ENCODE measurements at regions not wholly inside any gene's neighbourhood (a gene's known extent, or its start where the extent isn't known, plus 50 kb on each side); places are given as distances from the start of the nearest gene placed in this dataset.

DNA sequence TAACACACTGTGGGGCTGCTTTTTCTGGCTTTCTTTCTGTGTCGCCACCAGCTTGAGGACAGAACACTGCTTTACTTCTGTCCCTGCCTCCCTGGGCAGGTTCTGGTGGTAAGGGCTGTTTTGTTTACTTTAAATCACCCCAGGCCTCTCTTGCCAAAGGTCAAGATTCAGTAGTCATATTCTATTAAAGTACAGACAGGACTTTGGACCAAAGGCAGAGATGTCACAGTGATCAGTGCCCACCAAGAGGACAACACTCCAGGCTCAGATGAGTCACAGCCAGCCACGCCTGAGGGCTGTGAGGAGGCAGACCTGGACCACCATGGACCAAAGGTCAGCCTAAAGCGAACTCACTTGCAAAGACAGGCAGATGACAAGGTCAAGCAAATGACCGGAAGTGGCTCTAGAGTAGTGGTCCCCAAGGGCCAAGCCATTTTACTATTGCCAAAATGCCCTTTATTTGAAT lies 200.0 kb downstream of the RHOU start:
- Mint-ChIP-seq H3K27me3 (ENCODE audit: insufficient read depth) (peaks cover 13% of the 10 kb centered on the region), H3K36me3 (ENCODE audit: low read depth) (no peaks in the 10 kb centered on the region), H3K4me1 (ENCODE audit: low read depth) (peaks cover 15% of the 10 kb centered on the region), H3K4me3 (no peak overlapping the region), H3K9me3 (no peaks in the 10 kb centered on the region), H3K27ac (no peak overlapping the region)
- no peak for DNase-seq (ENCODE audit: low spot score)
- intact Hi-C loops (cut with micrococcal nuclease), result no loop called here

GRCh38 chr1:228935855-228936727 lies 200.8 kb downstream of the RHOU start:
- Mint-ChIP-seq H3K27ac (no peak overlapping the region), H3K36me3 (ENCODE audit: low read depth) (no peaks in the 10 kb centered on the region), H3K4me1 (ENCODE audit: low read depth) (peaks cover 15% of the 10 kb centered on the region), H3K4me3 (no peak overlapping the region), H3K27me3 (ENCODE audit: insufficient read depth) (peaks cover 11% of the 10 kb centered on the region), H3K9me3 (no peaks in the 10 kb centered on the region)
- intact Hi-C loops (cut with micrococcal nuclease), result no loop called here
- no peak for DNase-seq (ENCODE audit: low spot score)

DNA sequence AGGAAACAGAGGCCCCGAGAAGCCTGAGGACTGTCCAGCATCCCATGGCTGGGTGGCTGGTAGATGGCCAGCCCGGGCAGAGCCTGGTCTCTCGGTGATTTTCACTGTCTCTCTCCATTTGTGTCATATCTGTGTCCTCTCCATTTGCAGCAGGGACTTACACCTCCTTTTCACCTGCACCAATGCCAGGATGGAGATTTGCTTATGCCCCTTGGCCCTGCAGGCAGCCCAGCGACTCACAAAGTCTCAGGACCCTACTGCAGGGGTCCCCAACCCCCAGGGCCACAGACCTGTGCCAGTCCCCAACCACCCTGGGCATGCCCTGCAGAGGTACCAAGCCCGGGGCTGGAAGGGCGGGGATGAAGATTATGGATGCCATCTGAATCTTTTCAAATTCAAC lies 201.6 kb downstream of the RHOU start:
- no peaks in the 10 kb centered on the region for H3K9me3 Mint-ChIP-seq
- no peak overlapping the region for H3K27ac Mint-ChIP-seq
- DNase-seq (ENCODE audit: low spot score), result no peak
- peaks cover 15% of the 10 kb centered on the region for H3K4me1 Mint-ChIP-seq (ENCODE audit: low read depth)
- H3K27me3 Mint-ChIP-seq (ENCODE audit: insufficient read depth), result peaks cover 8% of the 10 kb centered on the region
- no peak overlapping the region for H3K4me3 Mint-ChIP-seq
- no peaks in the 10 kb centered on the region for H3K36me3 Mint-ChIP-seq (ENCODE audit: low read depth)
- intact Hi-C loops (cut with micrococcal nuclease), result no loop called here

DNA sequence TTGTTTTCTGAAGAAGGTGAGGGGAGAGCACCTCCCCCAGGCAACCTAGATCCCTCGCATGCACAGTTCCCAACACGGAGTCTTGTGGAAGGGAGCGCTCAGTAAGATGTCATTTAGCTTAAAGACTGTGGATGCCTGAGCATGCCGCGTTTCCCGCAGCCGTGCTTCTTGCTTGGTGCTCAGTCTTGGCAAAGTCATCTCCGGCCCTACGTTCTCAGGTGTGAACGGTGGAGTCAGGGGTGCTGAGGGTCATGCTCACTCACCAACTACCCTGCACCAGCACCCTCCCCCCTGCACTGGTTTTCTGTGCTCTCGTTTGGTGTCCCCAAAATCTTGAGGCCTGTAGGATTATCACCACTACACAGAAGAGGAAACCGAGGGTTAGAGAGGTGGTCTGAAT lies 202.1 kb downstream of the RHOU start:
- H3K4me1 Mint-ChIP-seq (ENCODE audit: low read depth), result peaks cover 15% of the 10 kb centered on the region
- no peak overlapping the region for H3K27ac Mint-ChIP-seq
- peaks cover 6% of the 10 kb centered on the region for H3K27me3 Mint-ChIP-seq (ENCODE audit: insufficient read depth)
- intact Hi-C loops (cut with micrococcal nuclease), result no loop called here
- no peaks in the 10 kb centered on the region for H3K36me3 Mint-ChIP-seq (ENCODE audit: low read depth)
- H3K9me3 Mint-ChIP-seq, result no peaks in the 10 kb centered on the region
- no peak overlapping the region for H3K4me3 Mint-ChIP-seq
- DNase-seq (ENCODE audit: low spot score), result no peak

- peaks cover 6% of the 10 kb centered on the region for H3K27me3 Mint-ChIP-seq (ENCODE audit: insufficient read depth)
- H3K4me1 Mint-ChIP-seq (ENCODE audit: low read depth), result peaks cover 15% of the 10 kb centered on the region
- no peak overlapping the region for H3K4me3 Mint-ChIP-seq
- H3K36me3 Mint-ChIP-seq (ENCODE audit: low read depth), result no peaks in the 10 kb centered on the region
- DNase-seq (ENCODE audit: low spot score), result no peak
- intact Hi-C loops (cut with micrococcal nuclease), result no loop called here
- H3K9me3 Mint-ChIP-seq, result no peaks in the 10 kb centered on the region
- H3K27ac Mint-ChIP-seq, result no peak overlapping the region
Measured at GRCh38 chr1:228937851-228938536, 202.7 kb downstream of the RHOU start.

DNA sequence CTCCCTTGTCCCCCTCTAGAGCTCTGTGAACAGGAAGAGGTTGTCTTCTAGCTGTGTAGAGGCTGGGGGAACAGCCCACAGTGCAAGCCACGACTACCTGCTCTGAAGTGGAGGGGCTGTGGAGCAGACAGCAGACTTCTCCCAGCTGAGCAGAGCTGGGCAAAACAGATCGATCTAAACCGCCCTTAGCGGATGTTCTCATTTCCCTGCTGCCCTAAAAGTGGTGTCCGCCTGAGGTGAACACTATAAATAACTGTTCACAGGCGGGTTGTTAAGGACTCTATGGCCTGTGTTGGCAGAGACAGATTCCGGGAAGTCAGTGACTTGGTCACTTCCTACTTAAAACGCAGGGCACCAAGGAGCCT lies 203.2 kb downstream of the RHOU start:
- Mint-ChIP-seq H3K27me3 (ENCODE audit: insufficient read depth) (peaks cover 6% of the 10 kb centered on the region), H3K4me3 (no peak overlapping the region), H3K36me3 (ENCODE audit: low read depth) (no peaks in the 10 kb centered on the region), H3K9me3 (no peaks in the 10 kb centered on the region), H3K4me1 (ENCODE audit: low read depth) (peaks cover 15% of the 10 kb centered on the region), H3K27ac (no peak overlapping the region)
- intact Hi-C loops (cut with micrococcal nuclease), result no loop called here
- no peak for DNase-seq (ENCODE audit: low spot score)

DNA sequence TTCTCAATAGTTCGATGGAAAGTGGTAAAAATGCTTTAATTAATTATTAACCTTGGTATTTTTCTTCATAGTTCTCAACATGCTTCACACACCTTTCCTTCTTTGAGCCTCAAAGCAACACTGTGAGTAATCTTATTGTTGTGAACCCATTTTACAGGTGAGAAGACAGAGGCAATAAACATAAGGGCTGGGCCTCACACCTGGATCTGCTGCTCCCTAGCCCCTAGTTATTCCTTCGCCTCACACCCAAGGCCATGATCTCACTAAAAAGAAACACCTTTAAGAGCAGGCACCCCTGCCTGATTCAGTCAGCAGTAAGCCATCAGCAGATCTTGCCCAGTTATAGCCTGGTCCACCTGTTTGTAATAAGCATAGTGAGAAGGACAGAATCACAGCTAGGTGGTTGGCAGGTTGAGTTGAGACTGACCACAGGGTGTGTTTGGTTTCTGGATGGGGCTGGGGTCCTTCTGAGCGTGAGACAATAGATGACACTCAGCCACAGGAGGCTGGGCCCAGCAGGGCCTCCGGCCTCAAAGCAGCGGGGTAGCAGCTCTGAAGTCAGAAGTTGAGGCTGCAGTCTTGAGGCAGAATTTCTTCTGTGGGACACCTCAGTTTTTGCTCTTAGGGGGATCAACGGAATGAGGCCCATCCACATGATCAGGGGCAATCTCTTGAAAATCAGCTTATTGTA lies 203.9 kb downstream of the RHOU start:
- H3K4me1 Mint-ChIP-seq (ENCODE audit: low read depth), result peaks cover 15% of the 10 kb centered on the region
- H3K9me3 Mint-ChIP-seq, result no peaks in the 10 kb centered on the region
- H3K27me3 Mint-ChIP-seq (ENCODE audit: insufficient read depth), result peaks cover 6% of the 10 kb centered on the region
- no peaks in the 10 kb centered on the region for H3K36me3 Mint-ChIP-seq (ENCODE audit: low read depth)
- no peak overlapping the region for H3K4me3 Mint-ChIP-seq
- H3K27ac Mint-ChIP-seq, result no peak overlapping the region
- no peak for DNase-seq (ENCODE audit: low spot score)
- intact Hi-C loops (cut with micrococcal nuclease), result no loop called here

DNA sequence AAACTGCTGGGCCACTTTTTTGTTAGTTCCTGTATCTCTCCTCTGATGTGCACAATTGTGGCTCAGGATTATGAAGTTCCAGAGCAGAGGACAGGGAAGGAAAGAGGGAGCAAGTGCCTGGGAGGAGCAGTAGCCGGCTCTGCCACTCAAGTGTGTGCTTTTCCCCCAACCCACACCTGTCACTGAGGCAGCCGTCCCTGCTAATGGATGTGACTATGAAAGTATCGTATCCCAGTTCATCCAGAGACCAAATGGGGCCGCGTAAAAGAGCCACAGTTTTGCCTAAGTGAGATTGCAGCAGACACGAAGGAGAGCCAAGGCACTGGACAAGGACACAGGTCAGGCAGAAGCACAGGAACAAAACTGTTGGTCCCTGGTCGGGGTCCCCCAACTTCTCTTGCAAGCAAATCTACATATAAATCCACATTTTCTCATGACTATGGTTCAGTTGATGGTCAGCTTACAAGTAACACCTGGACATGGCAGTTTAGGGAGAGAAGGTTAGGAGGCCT lies 204.7 kb downstream of the RHOU start:
- intact Hi-C loops (cut with micrococcal nuclease), result no loop called here
- H3K36me3 Mint-ChIP-seq (ENCODE audit: low read depth), result no peaks in the 10 kb centered on the region
- no peak overlapping the region for H3K4me3 Mint-ChIP-seq
- no peak for DNase-seq (ENCODE audit: low spot score)
- no peak overlapping the region for H3K27ac Mint-ChIP-seq
- H3K27me3 Mint-ChIP-seq (ENCODE audit: insufficient read depth), result peaks cover 4% of the 10 kb centered on the region
- H3K4me1 Mint-ChIP-seq (ENCODE audit: low read depth), result peaks cover 15% of the 10 kb centered on the region
- no peaks in the 10 kb centered on the region for H3K9me3 Mint-ChIP-seq

DNA sequence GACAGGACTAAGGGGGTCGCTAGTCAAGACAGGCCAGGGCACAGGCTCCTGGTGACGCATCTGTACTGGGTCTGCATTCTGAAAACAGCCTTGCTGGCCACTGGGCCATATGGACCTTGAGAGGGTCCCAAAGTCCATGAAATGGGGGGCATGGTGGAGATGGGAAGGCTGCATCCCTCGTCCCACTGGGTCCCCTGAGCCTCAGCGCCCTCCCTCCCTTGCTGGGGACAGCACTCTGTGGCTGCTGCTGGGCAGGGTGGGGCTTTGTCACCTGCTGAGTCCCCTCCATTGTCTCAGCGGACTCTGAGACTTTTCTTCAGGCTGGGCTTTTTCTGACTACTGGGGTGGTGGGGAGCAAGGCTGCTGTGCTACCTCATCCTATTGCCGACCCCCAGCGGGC lies 205.2 kb downstream of the RHOU start:
- no peak overlapping the region for H3K4me3 Mint-ChIP-seq
- peaks cover 4% of the 10 kb centered on the region for H3K27me3 Mint-ChIP-seq (ENCODE audit: insufficient read depth)
- intact Hi-C loops (cut with micrococcal nuclease), result no loop called here
- peaks cover 15% of the 10 kb centered on the region for H3K4me1 Mint-ChIP-seq (ENCODE audit: low read depth)
- H3K36me3 Mint-ChIP-seq (ENCODE audit: low read depth), result no peaks in the 10 kb centered on the region
- H3K9me3 Mint-ChIP-seq, result no peaks in the 10 kb centered on the region
- no peak for DNase-seq (ENCODE audit: low spot score)
- no peak overlapping the region for H3K27ac Mint-ChIP-seq

DNA sequence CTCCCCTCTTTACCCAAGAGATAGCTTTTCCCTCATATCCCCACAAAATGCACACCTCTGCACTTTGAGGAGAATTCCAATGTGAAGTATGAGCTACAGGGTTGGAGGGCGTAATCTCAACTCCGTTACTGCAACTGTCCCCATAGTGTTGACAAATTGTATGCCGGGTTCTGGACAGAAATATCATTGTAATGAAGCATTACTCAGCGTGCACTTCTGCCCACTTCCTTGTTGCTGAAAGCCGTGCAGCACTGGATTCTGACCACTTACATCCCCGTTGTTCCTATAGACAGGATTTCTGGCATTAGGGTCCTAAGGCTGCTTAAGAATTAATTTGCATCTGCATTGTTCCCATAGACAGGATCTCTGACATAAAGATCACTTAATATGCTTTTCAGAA lies 205.6 kb downstream of the RHOU start:
- Mint-ChIP-seq H3K36me3 (ENCODE audit: low read depth) (no peaks in the 10 kb centered on the region), H3K27ac (no peak overlapping the region), H3K27me3 (ENCODE audit: insufficient read depth) (peaks cover 2% of the 10 kb centered on the region), H3K4me3 (no peak overlapping the region), H3K9me3 (no peaks in the 10 kb centered on the region), H3K4me1 (ENCODE audit: low read depth) (peaks cover 15% of the 10 kb centered on the region)
- intact Hi-C loops (cut with micrococcal nuclease), result no loop called here
- DNase-seq (ENCODE audit: low spot score), result no peak

- peaks cover 9% of the 10 kb centered on the region for H3K4me1 Mint-ChIP-seq (ENCODE audit: low read depth)
- peaks cover 2% of the 10 kb centered on the region for H3K27me3 Mint-ChIP-seq (ENCODE audit: insufficient read depth)
- no peaks in the 10 kb centered on the region for H3K36me3 Mint-ChIP-seq (ENCODE audit: low read depth)
- no peaks in the 10 kb centered on the region for H3K9me3 Mint-ChIP-seq
- intact Hi-C loops (cut with micrococcal nuclease), result no loop called here
- no peak overlapping the region for H3K27ac Mint-ChIP-seq
- no peak overlapping the region for H3K4me3 Mint-ChIP-seq
- DNase-seq (ENCODE audit: low spot score), result no peak
Measured at GRCh38 chr1:228941666-228942065, 206.4 kb downstream of the RHOU start.

DNA sequence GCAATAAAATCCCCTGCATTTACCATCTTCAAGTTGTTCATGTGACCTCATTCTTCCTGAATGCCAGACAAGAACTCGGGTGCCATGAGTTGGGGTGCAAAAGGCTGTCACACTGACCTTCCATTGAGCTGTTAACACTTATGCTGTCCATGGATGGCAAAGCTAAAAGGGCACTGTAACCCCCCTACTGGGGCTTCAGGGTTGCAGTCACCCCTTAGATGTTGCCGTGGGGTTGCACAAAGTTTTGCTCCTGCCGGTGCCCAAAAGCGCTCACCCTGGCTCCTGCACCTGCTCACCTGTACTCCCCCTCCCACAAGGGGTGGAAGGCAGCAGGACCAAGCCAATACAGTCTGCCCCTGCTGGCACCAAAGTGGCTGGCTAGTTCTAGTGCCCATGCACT lies 208.2 kb downstream of the RHOU start:
- no peaks in the 10 kb centered on the region for H3K36me3 Mint-ChIP-seq (ENCODE audit: low read depth)
- intact Hi-C loops (cut with micrococcal nuclease), result no loop called here
- no peak overlapping the region for H3K4me3 Mint-ChIP-seq
- no peaks in the 10 kb centered on the region for H3K9me3 Mint-ChIP-seq
- H3K27ac Mint-ChIP-seq, result no peak overlapping the region
- DNase-seq (ENCODE audit: low spot score), result no peak
- H3K4me1 Mint-ChIP-seq (ENCODE audit: low read depth), result peaks cover 3% of the 10 kb centered on the region
- peaks cover 2% of the 10 kb centered on the region for H3K27me3 Mint-ChIP-seq (ENCODE audit: insufficient read depth)

GRCh38 chr1:228944296-228944695 lies 209.0 kb downstream of the RHOU start:
- Mint-ChIP-seq H3K4me1 (ENCODE audit: low read depth) (no peaks in the 10 kb centered on the region), H3K27ac (no peak overlapping the region), H3K9me3 (no peaks in the 10 kb centered on the region), H3K4me3 (no peak overlapping the region), H3K36me3 (ENCODE audit: low read depth) (no peaks in the 10 kb centered on the region), H3K27me3 (ENCODE audit: insufficient read depth) (peaks cover 2% of the 10 kb centered on the region)
- DNase-seq (ENCODE audit: low spot score), result no peak
- intact Hi-C loops (cut with micrococcal nuclease), result no loop called here
